Liver (tissue), 8 donors: ENCODE measurements at regions not wholly inside any gene's neighbourhood (a gene's known extent, or its start where the extent isn't known, plus 50 kb on each side); places are given as distances from the start of the nearest gene placed in this dataset.

ENCODE experiments used
- DNase-seq: peaks from one replicate; pipeline ENCODE4 v3.0.0-alpha.2; 2017; ENCODE audit warnings: low spot score
- H3K27ac ChIP-seq, 2 donors: one replicate each; pipeline ENCODE4 v1.7.0; 2013; ENCODE audit warnings: inconsistent platforms in 2 of 2, low read length in 2 of 2, control low read depth in 1 of 2, low read depth in 1 of 2, mild to moderate bottlenecking in 1 of 2
- H3K27me3 ChIP-seq, 4 donors: one replicate each; pipeline versions ENCODE4 v1.6.1 to v1.7.0; 2013; ENCODE audit warnings: low read length in 3 of 4, inconsistent platforms in 1 of 4, mild to moderate bottlenecking in 1 of 4, moderate library complexity in 1 of 4; ENCODE audit not compliant: control insufficient read depth in 4 of 4, insufficient read depth in 4 of 4
- H3K36me3 ChIP-seq, 4 donors: one replicate each; pipeline versions ENCODE4 v1.6.1 to v1.7.0; 2013; ENCODE audit warnings: low read length in 3 of 4, mild to moderate bottlenecking in 3 of 4, low read depth in 1 of 4, moderate library complexity in 1 of 4; ENCODE audit not compliant: control insufficient read depth in 4 of 4, insufficient read depth in 3 of 4
- H3K4me1 ChIP-seq, 4 donors: one replicate each; pipeline versions ENCODE4 v1.6.1 to v1.7.0; 2013; ENCODE audit warnings: low read length in 3 of 4, mild to moderate bottlenecking in 3 of 4, moderate library complexity in 1 of 4; ENCODE audit not compliant: control insufficient read depth in 4 of 4, insufficient read depth in 4 of 4
- H3K4me3 ChIP-seq, 3 donors: one replicate each; pipeline versions ENCODE4 v1.6.1 to v1.7.0; 2013; ENCODE audit warnings: low read length in 3 of 3, control low read depth in 1 of 3, low read depth in 1 of 3, mild to moderate bottlenecking in 1 of 3
- H3K9ac ChIP-seq, 2 donors: one replicate each; pipeline ENCODE4 v1.7.0; 2013; ENCODE audit warnings: low read length in 2 of 2, mild to moderate bottlenecking in 2 of 2, moderate library complexity in 2 of 2, control low read depth in 1 of 2, low read depth in 1 of 2
- H3K9me3 ChIP-seq, 4 donors: one replicate each; pipeline versions ENCODE4 v1.6.1 to v1.7.0; 2013; ENCODE audit warnings: low read length in 3 of 4; ENCODE audit not compliant: control insufficient read depth in 4 of 4
- ATF3 ChIP-seq: IDR thresholded peaks from 2 replicates; pipeline ENCODE4 v1.6.1; 2016; ENCODE audit warnings: antibody characterized with exemption
- CTCF ChIP-seq: fragments of 150-350 bp; IDR thresholded peaks from 2 replicates; pipeline ENCODE4 v1.5.1; 2017; ENCODE audit warnings: improper control_type of control experiment, low read depth, low read length; ENCODE audit not compliant: missing input control
- EGR1 ChIP-seq, 2 donors: IDR thresholded peaks; 2 replicates each; pipeline ENCODE4 v1.6.1; 2016 to 2018; ENCODE audit warnings: antibody characterized with exemption in 2 of 2, low read depth in 2 of 2
- FOXA1 ChIP-seq: IDR thresholded peaks from 2 replicates; pipeline ENCODE4 v1.6.1; 2016; ENCODE audit warnings: antibody characterized with exemption
- FOXA2 ChIP-seq: IDR thresholded peaks from 2 replicates; pipeline ENCODE4 v1.6.1; 2016; ENCODE audit warnings: antibody characterized with exemption
- GABPA ChIP-seq, 2 donors: IDR thresholded peaks in 1 of 2; conservative IDR thresholded peaks in 1 of 2; 2 replicates each; pipeline ENCODE4 v1.6.1; 2016; ENCODE audit warnings: antibody characterized with exemption in 2 of 2, mild to moderate bottlenecking in 1 of 2, moderate library complexity in 1 of 2
- HNF4A ChIP-seq, 2 donors: conservative IDR thresholded peaks; 2 replicates each; pipeline ENCODE4 v1.6.1; 2016; ENCODE audit warnings: antibody characterized with exemption in 2 of 2, mild to moderate bottlenecking in 2 of 2
- HNF4G ChIP-seq: IDR thresholded peaks from 2 replicates; pipeline ENCODE4 v1.6.1; 2016; ENCODE audit warnings: antibody characterized with exemption
- JUND ChIP-seq, 2 donors: IDR thresholded peaks; 2 replicates each; pipeline ENCODE4 v1.6.1; 2016; ENCODE audit warnings: antibody characterized with exemption in 2 of 2
- MAX ChIP-seq: IDR thresholded peaks from 2 replicates; pipeline ENCODE4 v1.6.1; 2016; ENCODE audit warnings: antibody characterized with exemption
- NR2F2 ChIP-seq: IDR thresholded peaks from 2 replicates; pipeline ENCODE4 v1.6.1; 2016; ENCODE audit warnings: antibody characterized with exemption
- RAD21 ChIP-seq, 2 donors: IDR thresholded peaks; 2 replicates each; pipeline ENCODE4 v1.6.1; 2016; ENCODE audit warnings: antibody characterized with exemption in 2 of 2, mild to moderate bottlenecking in 2 of 2
- REST ChIP-seq: IDR thresholded peaks from 2 replicates; pipeline ENCODE4 v1.6.1; 2016; ENCODE audit warnings: antibody characterized with exemption, mild to moderate bottlenecking
- RXRA ChIP-seq, 2 donors: IDR thresholded peaks; 2 replicates each; pipeline ENCODE4 v1.6.1; 2017 to 2018; ENCODE audit warnings: antibody characterized with exemption in 2 of 2, mild to moderate bottlenecking in 1 of 2
- SP1 ChIP-seq: IDR thresholded peaks from 2 replicates; pipeline ENCODE4 v1.6.1; 2018; ENCODE audit warnings: antibody characterized with exemption, mild to moderate bottlenecking
- TAF1 ChIP-seq: conservative IDR thresholded peaks from 2 replicates; pipeline ENCODE4 v1.6.1; 2016; ENCODE audit warnings: antibody characterized with exemption, mild to moderate bottlenecking
- YY1 ChIP-seq: IDR thresholded peaks from 2 replicates; pipeline ENCODE4 v1.6.1; 2016; ENCODE audit warnings: antibody characterized with exemption, mild to moderate bottlenecking
- ZBTB33 ChIP-seq: IDR thresholded peaks from 2 replicates; pipeline ENCODE4 v1.6.1; 2016; ENCODE audit warnings: antibody characterized with exemption
- WGBS: extraction: QIAGEN DNeasy Blood & Tissue Kit; methylation state at CpG from one replicate; pipeline ENCODE4 v1.1.7; 2013; 5-methylcytosine and 5-hydroxymethylcytosine counted together
- donor health status: healthy.
- donor health status: healthy.
- donor health status: healthy.
- donor health status: healthy.
- donor health status: healthy.

- no peak overlapping the region for H3K27ac ChIP-seq
- no peak for TF ChIP-seq HNF4A (conservative IDR thresholded peaks at IDR 0.05)
- 79% methylated on average over 7 of the region's 7 CpGs for WGBS
Observed at GRCh38 chr4:187166886-187167512, 443.3 kb upstream of the FAT1 start.

GRCh38 chr4:187171706-187172339 is 448.2 kb upstream of the FAT1 start:
- Histone ChIP-seq H3K27ac (no peak overlapping the region), H3K9ac (no peak overlapping the region), H3K9me3 (no peaks in the 10 kb centered on the region), H3K36me3 (no peaks in the 10 kb centered on the region), H3K4me3 (no peak overlapping the region), H3K4me1 (no peaks in the 10 kb centered on the region), H3K27me3 (no peaks in the 10 kb centered on the region)
- DNase-seq: no peak
- WGBS: 67% methylated on average over 12 of the region's 12 CpGs
- no peak for TF ChIP-seq RXRA (IDR thresholded peaks at IDR 0.05)
- TF ChIP-seq NR2F2: no peak
- no peak for TF ChIP-seq YY1
- no peak for TF ChIP-seq RAD21 (IDR thresholded peaks at IDR 0.05)
- TF ChIP-seq SP1: no peak
- no peak for TF ChIP-seq FOXA2
- TF ChIP-seq HNF4A (conservative IDR thresholded peaks at IDR 0.05): no peak
- no peak for TF ChIP-seq ZBTB33
- TF ChIP-seq FOXA1: no peak
- no peak for TF ChIP-seq ATF3
- TF ChIP-seq CTCF: no peak
- no peak for TF ChIP-seq JUND (IDR thresholded peaks at IDR 0.05)
- no peak for TF ChIP-seq GABPA (IDR thresholded peaks at IDR 0.05 in 1 of 2, conservative IDR thresholded peaks at IDR 0.05 in 1 of 2)
- TF ChIP-seq REST: no peak
- no peak for TF ChIP-seq EGR1 (IDR thresholded peaks at IDR 0.05; ENCODE audit: low read depth in 2 of 2)
- no peak for TF ChIP-seq TAF1
- no peak for TF ChIP-seq MAX
- no peak for TF ChIP-seq HNF4G

More at GRCh38 chr4:187166886-187167512, 443.3 kb upstream of the FAT1 start:
- Histone ChIP-seq H3K4me1 (no peaks in the 10 kb centered on the region), H3K4me3 (no peak overlapping the region), H3K9me3 (no peaks in the 10 kb centered on the region), H3K27me3 (peaks cover 0 to 2% (median 0%) of the 10 kb centered on the region in 4 donors), H3K36me3 (no peaks in the 10 kb centered on the region), H3K9ac (no peak overlapping the region)
- no peak for DNase-seq
